ENCODE measurements at regions not wholly inside any gene's neighbourhood (a gene's known extent, or its start where the extent isn't known, plus 50 kb on each side); places are given as distances from the start of the nearest gene placed in this dataset.

DNA sequence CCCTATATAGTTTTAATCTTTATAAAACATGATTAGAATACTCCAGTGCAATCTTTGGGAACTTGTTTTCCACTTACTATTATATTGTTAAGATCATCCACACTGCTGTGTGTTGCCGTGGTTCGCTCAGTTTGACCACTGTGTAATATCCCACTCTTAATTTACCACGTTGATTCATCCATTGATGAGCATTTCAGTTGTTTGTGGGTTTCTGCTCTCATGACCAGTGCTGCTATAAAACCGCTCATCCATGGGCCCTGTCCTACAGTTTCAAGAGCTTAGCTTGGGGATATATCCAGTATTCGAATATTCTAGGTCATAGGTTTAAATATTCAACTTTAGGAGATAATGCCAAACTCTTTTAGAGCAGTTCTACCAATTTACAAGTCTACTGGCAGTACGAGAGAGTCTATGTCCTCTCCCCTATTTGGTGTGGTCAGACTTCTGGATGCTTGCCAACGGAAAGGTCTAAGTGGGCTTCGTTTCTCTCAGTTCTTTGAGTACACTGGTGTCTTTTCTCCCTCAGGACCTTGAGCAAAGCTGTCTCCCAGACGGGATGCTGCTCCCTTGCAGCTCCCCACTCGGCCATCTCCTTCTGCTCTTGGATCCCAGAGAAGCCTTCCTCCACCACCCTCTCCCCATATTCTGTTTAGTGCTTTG lies 94.9 kb upstream of the ALX4 start:
- no peak overlapping the region for H3K27ac ChIP-seq
- no peak overlapping the region for H3K4me3 ChIP-seq
- H3K36me3 ChIP-seq: no peaks in the 10 kb centered on the region
- no peaks in the 10 kb centered on the region for H3K9me3 ChIP-seq
- no peaks in the 10 kb centered on the region for H3K4me1 ChIP-seq (ENCODE audit: insufficient read depth)
- whole genome bisulfite sequencing, 3 donors: 59 to 72% (median 68%) methylated on average over 10 of the region's 10 CpGs
- TF ChIP-seq EP300 (IDR thresholded peaks at IDR 0.05) (no peak), POLR2A (IDR thresholded peaks at IDR 0.05) (no peak)
- TF ChIP-seq, protein P1, sequence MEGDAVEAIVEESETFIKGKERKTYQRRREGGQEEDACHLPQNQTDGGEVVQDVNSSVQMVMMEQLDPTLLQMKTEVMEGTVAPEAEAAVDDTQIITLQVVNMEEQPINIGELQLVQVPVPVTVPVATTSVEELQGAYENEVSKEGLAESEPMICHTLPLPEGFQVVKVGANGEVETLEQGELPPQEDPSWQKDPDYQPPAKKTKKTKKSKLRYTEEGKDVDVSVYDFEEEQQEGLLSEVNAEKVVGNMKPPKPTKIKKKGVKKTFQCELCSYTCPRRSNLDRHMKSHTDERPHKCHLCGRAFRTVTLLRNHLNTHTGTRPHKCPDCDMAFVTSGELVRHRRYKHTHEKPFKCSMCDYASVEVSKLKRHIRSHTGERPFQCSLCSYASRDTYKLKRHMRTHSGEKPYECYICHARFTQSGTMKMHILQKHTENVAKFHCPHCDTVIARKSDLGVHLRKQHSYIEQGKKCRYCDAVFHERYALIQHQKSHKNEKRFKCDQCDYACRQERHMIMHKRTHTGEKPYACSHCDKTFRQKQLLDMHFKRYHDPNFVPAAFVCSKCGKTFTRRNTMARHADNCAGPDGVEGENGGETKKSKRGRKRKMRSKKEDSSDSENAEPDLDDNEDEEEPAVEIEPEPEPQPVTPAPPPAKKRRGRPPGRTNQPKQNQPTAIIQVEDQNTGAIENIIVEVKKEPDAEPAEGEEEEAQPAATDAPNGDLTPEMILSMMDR (IDR thresholded peaks at IDR 0.05): no peak
- intact Hi-C loops (cut with DNase I): no loop called here
- H3K27me3 ChIP-seq: no peaks in the 10 kb centered on the region
- no peak for DNase-seq

DNA sequence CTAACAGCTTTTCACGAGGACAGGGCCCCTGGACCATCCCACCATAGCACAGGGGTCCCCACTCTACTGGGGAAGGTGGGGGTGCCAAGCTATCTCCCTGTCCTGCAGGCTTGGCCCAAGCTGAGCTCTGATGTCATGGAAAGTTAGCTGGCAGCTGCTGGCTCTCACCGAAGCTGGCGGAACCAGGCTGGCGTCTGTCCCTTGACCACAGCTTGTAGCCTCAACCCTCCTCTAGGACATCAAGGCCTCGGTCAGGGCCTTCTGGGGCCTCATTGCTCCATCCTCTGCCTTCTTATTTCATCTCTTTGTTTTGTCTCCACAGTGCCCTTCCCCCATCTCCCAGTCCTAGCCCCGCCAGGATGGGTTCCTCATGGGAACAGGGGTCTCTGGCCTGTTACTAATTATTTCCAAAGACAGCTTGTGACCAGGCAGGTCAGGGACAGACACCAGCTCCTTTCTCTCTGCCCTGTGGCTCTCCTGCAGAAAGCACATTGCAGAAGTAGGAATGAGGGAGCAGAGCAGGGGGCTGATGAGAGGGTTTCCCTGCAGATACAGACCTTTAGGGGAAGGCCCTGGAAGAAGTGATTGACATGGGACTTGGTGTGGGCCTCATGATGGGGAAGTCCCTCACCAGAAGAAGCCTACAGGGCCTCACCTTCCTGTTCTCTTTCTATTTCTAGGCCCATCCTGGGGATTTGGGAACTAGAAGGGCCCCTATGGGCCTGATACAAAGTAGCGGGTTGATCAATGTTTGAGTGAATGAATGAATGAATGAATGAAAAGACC lies 97.5 kb upstream of the ALX4 start:
- no peaks in the 10 kb centered on the region for H3K4me1 ChIP-seq (ENCODE audit: insufficient read depth)
- 73 to 79% (median 74%) methylated on average over 7 of the region's 7 CpGs for WGBS, 3 donors
- H3K9me3 ChIP-seq: no peaks in the 10 kb centered on the region
- intact Hi-C loops (cut with DNase I): no loop called here
- no peak overlapping the region for H3K27ac ChIP-seq
- H3K36me3 ChIP-seq: no peaks in the 10 kb centered on the region
- DNase-seq: no peak
- no peaks in the 10 kb centered on the region for H3K27me3 ChIP-seq
- TF ChIP-seq, protein P1 (IDR thresholded peaks at IDR 0.05): no peak
- no peak for TF ChIP-seq EP300 (IDR thresholded peaks at IDR 0.05)
- no peak for TF ChIP-seq POLR2A (IDR thresholded peaks at IDR 0.05)
- H3K4me3 ChIP-seq: no peak overlapping the region

DNA sequence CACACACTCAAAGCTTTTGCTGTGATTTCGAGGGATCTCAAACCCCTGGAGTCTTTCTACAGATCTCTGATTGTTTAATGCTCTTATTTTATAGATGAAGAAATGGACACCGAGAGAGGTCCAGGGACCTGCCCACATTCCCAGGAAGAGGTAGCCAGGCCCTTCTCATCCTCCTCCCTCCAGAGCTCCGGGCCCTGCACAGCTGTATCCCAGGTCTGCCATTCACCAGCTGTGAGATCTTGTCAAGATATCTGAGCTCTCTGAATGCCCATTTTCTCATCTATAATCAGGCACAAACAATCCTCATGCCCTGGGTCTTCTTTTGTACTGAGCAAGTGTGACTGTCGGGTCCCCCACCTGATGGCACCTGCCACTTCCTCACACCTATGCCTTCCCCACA lies 98.2 kb upstream of the ALX4 start:
- intact Hi-C loops (cut with DNase I): no loop called here
- Histone ChIP-seq H3K27ac (no peak overlapping the region), H3K27me3 (no peaks in the 10 kb centered on the region), H3K4me3 (no peak overlapping the region), H3K9me3 (no peaks in the 10 kb centered on the region), H3K36me3 (no peaks in the 10 kb centered on the region), H3K4me1 (ENCODE audit: insufficient read depth) (no peaks in the 10 kb centered on the region)
- no peak for DNase-seq
- TF ChIP-seq, protein P1 (IDR thresholded peaks at IDR 0.05): no peak
- TF ChIP-seq POLR2A (IDR thresholded peaks at IDR 0.05) (no peak), EP300 (IDR thresholded peaks at IDR 0.05) (no peak)
- WGBS, 3 donors: 31 to 41% (median 40%) methylated on average over 4 of the region's 4 CpGs

DNA sequence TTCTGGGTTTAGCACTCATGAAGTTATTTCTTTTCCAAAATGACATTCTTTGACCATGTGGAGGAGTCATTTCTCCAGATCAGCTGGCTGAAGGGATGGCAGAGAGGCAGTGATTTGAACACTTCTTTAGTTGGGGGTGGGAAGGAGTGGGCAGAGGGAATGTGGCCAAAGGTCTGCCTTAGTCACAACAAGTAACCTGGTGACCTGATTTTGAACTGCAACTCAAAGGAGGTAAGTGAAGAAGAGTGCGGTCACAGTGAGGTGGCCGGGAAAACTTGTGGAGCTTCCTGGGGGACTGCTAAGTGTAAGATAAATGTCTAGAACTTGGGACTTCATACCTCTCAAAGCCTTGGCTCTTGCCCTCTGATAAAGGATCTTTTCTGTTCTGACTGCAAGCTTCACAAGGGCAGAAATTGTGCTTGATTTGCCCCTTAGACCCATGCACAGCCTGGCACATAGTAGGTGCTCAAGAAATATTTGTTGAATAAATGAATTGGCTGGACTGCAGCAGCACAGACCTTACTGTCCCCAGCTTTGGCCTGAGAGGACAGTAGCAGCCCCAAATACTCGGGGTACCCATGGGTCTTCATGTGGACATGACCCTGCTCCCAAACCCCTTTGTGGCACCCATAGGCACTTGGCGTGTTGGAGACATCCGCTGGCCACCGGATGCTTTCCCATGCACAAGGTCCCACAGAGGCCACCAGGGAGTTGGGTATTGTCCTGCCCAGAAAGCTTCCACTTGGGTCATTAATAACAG lies 99.0 kb upstream of the ALX4 start:
- Histone ChIP-seq H3K27me3 (no peaks in the 10 kb centered on the region), H3K4me1 (ENCODE audit: insufficient read depth) (no peaks in the 10 kb centered on the region), H3K27ac (no peak overlapping the region), H3K9me3 (no peaks in the 10 kb centered on the region), H3K36me3 (no peaks in the 10 kb centered on the region), H3K4me3 (no peak overlapping the region)
- DNase-seq: no peak
- TF ChIP-seq, protein P1 (IDR thresholded peaks at IDR 0.05): no peak
- TF ChIP-seq EP300 (IDR thresholded peaks at IDR 0.05) (no peak), POLR2A (IDR thresholded peaks at IDR 0.05) (no peak)
- intact Hi-C loops (cut with DNase I): no loop called here
- 84 to 86% (median 85%) methylated on average over 6 of the region's 6 CpGs for WGBS, 3 donors

Measured in ovary (tissue), 7 donors.